ENCODE measurements at regions not wholly inside any gene's neighbourhood (a gene's known extent, or its start where the extent isn't known, plus 50 kb on each side); places are given as distances from the start of the nearest gene placed in this dataset.

- Histone ChIP-seq H4K8ac (ENCODE audit: low read depth in 2 of 2, low read length in 2 of 2) (no peak overlapping the region), H3K27ac (ENCODE audit: insufficient read depth, low read length) (no peak overlapping the region), H3K79me1 (ENCODE audit: low read depth in 1 of 2, low read length in 2 of 2) (no peaks in the 10 kb centered on the region), H3K14ac (replicated peaks; ENCODE audit: low read depth, low read length) (no peak overlapping the region), H3K4ac (ENCODE audit: low read depth, low read length) (no peak overlapping the region), H2BK15ac (ENCODE audit: low read depth, low read length) (no peak overlapping the region), H3K4me3 (ENCODE audit: insufficient read depth, low read depth, low read length) (no peak overlapping the region), H3K18ac (ENCODE audit: low read depth, low read length) (no peak overlapping the region), H3K23ac (ENCODE audit: low read depth, low read length) (no peak overlapping the region), H2AK9ac (replicated peaks; ENCODE audit: low read depth, low read length, poor library complexity) (no peak overlapping the region), H4K5ac (ENCODE audit: low read depth, low read length) (no peak overlapping the region), H2AFZ (replicated peaks; ENCODE audit: low read length, poor library complexity) (no peak overlapping the region), H3K36me3 (ENCODE audit: control insufficient read depth, insufficient read depth, low read length) (no peaks in the 10 kb centered on the region), H3K9me3 (ENCODE audit: control insufficient read depth, insufficient read depth, low read length) (no peaks in the 10 kb centered on the region), H3K27me3 (ENCODE audit: control insufficient read depth, insufficient read depth, low read length) (no peaks in the 10 kb centered on the region), H3K4me2 (ENCODE audit: low read depth, low read length) (no peak overlapping the region), H2BK120ac (ENCODE audit: low read depth, low read length) (no peak overlapping the region), H3K9ac (ENCODE audit: low read depth, low read length) (no peak overlapping the region), H4K20me1 (ENCODE audit: insufficient read depth, low read length) (no peaks in the 10 kb centered on the region), H3K56ac (ENCODE audit: extremely low read depth, insufficient read depth, low read length) (no peak overlapping the region), H4K91ac (ENCODE audit: insufficient read depth, low read depth, low read length) (no peak overlapping the region), H2AK5ac (ENCODE audit: low read depth, low read length) (no peak overlapping the region), H3K9me1 (ENCODE audit: insufficient read depth, low read length) (no peaks in the 10 kb centered on the region), H3K4me1 (ENCODE audit: control insufficient read depth, insufficient read depth, low read length) (no peaks in the 10 kb centered on the region), H2BK20ac (ENCODE audit: low read depth, low read length) (no peak overlapping the region), H2BK5ac (ENCODE audit: low read depth, low read length, poor library complexity, severe bottlenecking) (no peak overlapping the region)
- TF ChIP-seq NFE2L2 (IDR thresholded peaks at IDR 0.05; ENCODE audit: low read depth, low read length) (no peak), SMC3 (IDR thresholded peaks at IDR 0.05; ENCODE audit: low read depth, low read length) (no peak), RCOR1 (IDR thresholded peaks at IDR 0.05; ENCODE audit: insufficient replicate concordance, low read length) (no peak), POLR2A (IDR thresholded peaks at IDR 0.05; ENCODE audit: low read depth, low read length) (no peak), RAD21 (IDR thresholded peaks at IDR 0.05; ENCODE audit: low read length) (no peak), CTCF (conservative IDR thresholded peaks at IDR 0.05; ENCODE audit: low read depth, low read length) (no peak), MXI1 (IDR thresholded peaks at IDR 0.05; ENCODE audit: borderline replicate concordance, low read depth, low read length) (no peak), CEBPB (IDR thresholded peaks at IDR 0.05; ENCODE audit: low read depth, low read length) (no peak), USF2 (IDR thresholded peaks at IDR 0.05; ENCODE audit: low read depth, low read length) (no peak), ELK1 (IDR thresholded peaks at IDR 0.05; ENCODE audit: borderline replicate concordance, low read depth, low read length) (no peak), MAFK (IDR thresholded peaks at IDR 0.05; ENCODE audit: low read depth, low read length) (no peak), RFX5 (IDR thresholded peaks at IDR 0.05; ENCODE audit: low read depth, low read length) (no peak), BHLHE40 (IDR thresholded peaks at IDR 0.05; ENCODE audit: low read depth, low read length) (no peak), MAZ (IDR thresholded peaks at IDR 0.05; ENCODE audit: borderline replicate concordance, low read depth, low read length) (no peak), CHD1 (IDR thresholded peaks at IDR 0.05; ENCODE audit: low read depth, low read length) (no peak), FOS (IDR thresholded peaks at IDR 0.05; ENCODE audit: low read depth, low read length) (no peak)
- BruUV-seq (replicated peaks) = no TSS peak
- dilution Hi-C loops (cut with HindIII; ENCODE audit: low sequenced_read_pairs, unreplicated experiment) (no loop called here), intact Hi-C loops (cut with micrococcal nuclease) (no loop called here), in situ Hi-C loops (cut with MboI; ENCODE audit: low sequenced_read_pairs) (no loop called here)
- ChIA-PET POLR2A (ENCODE audit: unreplicated experiment) (no interaction called here), CTCF (no interaction called here)
- DNase-seq (no peak), ATAC-seq (ENCODE audit: low read depth) (no peak)
- no CpG with 5 or more reads among the region's 2 CpGs for WGBS, 2 experiments (ENCODE audit: extremely low coverage in 2 of 2, insufficient read length in 1 of 2)
These were observed 76.1 kb upstream of the CACHD1 start for GRCh38 chr1:64393790-64394189.
